Astrocyte (in vitro differentiated cells and primary cell): ENCODE measurements at regions not wholly inside any gene's neighbourhood (a gene's known extent, or its start where the extent isn't known, plus 50 kb on each side); places are given as distances from the start of the nearest gene placed in this dataset.

ENCODE experiments used
- DNase-seq: peaks from one replicate; pipeline ENCODE4 v3.0.0-alpha.2; 2010; ENCODE audit warnings: low read depth
- FAIRE-seq: peaks from 2 replicates; lab custom pipeline; 2011; peaks lifted over from hg19 to GRCh38; lab: Jason Lieb, UNC
- H2AFZ ChIP-seq: 2 replicates; pipeline ENCODE4 v1.6.0; 2012; ENCODE audit warnings: low read depth, low read length, inconsistent platforms
- H3K27ac ChIP-seq: 2 replicates; pipeline ENCODE4 v1.5.1; 2011; ENCODE audit warnings: low read depth, low read length, inconsistent platforms
- H3K27me3 ChIP-seq: 2 replicates; pipeline ENCODE4 v1.6.0; 2011; ENCODE audit warnings: low read length, inconsistent platforms; ENCODE audit not compliant: insufficient read depth
- H3K36me3 ChIP-seq: 2 replicates; pipeline ENCODE4 v1.5.1; 2011; ENCODE audit warnings: low read length, inconsistent platforms; ENCODE audit not compliant: insufficient read depth
- H3K4me1 ChIP-seq: 2 replicates; pipeline ENCODE4 v1.5.1; 2011; ENCODE audit warnings: low read length, inconsistent platforms; ENCODE audit not compliant: insufficient read depth
- H3K4me2 ChIP-seq: 2 replicates; pipeline ENCODE4 v1.6.0; 2012; ENCODE audit warnings: low read length, inconsistent platforms
- H3K4me3 ChIP-seq: 2 replicates; pipeline ENCODE4 v1.5.1; 2011; ENCODE audit warnings: low read depth, mild to moderate bottlenecking, low read length, inconsistent platforms; ENCODE audit not compliant: insufficient read depth
- H3K79me2 ChIP-seq: 2 replicates; pipeline ENCODE4 v1.6.0; 2012; ENCODE audit warnings: mild to moderate bottlenecking, low read length, inconsistent platforms; ENCODE audit not compliant: insufficient read depth
- H3K9ac ChIP-seq: 2 replicates; pipeline ENCODE4 v1.6.0; 2012; ENCODE audit warnings: mild to moderate bottlenecking, low read length, inconsistent platforms
- H3K9me3 ChIP-seq: 2 replicates; pipeline ENCODE4 v1.5.1; 2012; ENCODE audit warnings: low read depth, mild to moderate bottlenecking, low read length, inconsistent platforms; ENCODE audit not compliant: insufficient read depth
- H4K20me1 ChIP-seq: 2 replicates; pipeline ENCODE4 v1.6.0; 2012; ENCODE audit warnings: low read length, inconsistent platforms; ENCODE audit not compliant: insufficient read depth
- H3K27ac Mint-ChIP-seq: one replicate; pipeline ENCODE4 v1.8.0; 2021; ENCODE audit warnings: mild to moderate bottlenecking, mixed read lengths; ENCODE audit not compliant: unreplicated experiment
- H3K27me3 Mint-ChIP-seq: one replicate; pipeline ENCODE4 v1.8.0; 2021; ENCODE audit warnings: low read depth, mixed read lengths; ENCODE audit not compliant: unreplicated experiment
- H3K36me3 Mint-ChIP-seq: one replicate; pipeline ENCODE4 v1.8.0; 2021; ENCODE audit warnings: low read depth, mixed read lengths; ENCODE audit not compliant: unreplicated experiment
- H3K4me1 Mint-ChIP-seq: one replicate; pipeline ENCODE4 v1.8.0; 2021; ENCODE audit warnings: low read depth, mixed read lengths; ENCODE audit not compliant: unreplicated experiment
- H3K4me3 Mint-ChIP-seq: one replicate; pipeline ENCODE4 v1.8.0; 2021; ENCODE audit warnings: mild to moderate bottlenecking, moderate library complexity, mixed read lengths; ENCODE audit not compliant: unreplicated experiment
- H3K9me3 Mint-ChIP-seq: one replicate; pipeline ENCODE4 v1.8.0; 2021; ENCODE audit warnings: mild to moderate bottlenecking, mixed read lengths; ENCODE audit not compliant: unreplicated experiment
- CTCF ChIP-seq: IDR thresholded peaks from 2 replicates; pipeline ENCODE4 v1.5.1; 2011; ENCODE audit warnings: low read depth, mild to moderate bottlenecking, inconsistent platforms, low read length, moderate library complexity; ENCODE audit not compliant: insufficient read depth
- EZH2 ChIP-seq: IDR thresholded peaks from 2 replicates; pipeline ENCODE4 v1.6.1; 2012; ENCODE audit warnings: mild to moderate bottlenecking, low read length, inconsistent platforms; ENCODE audit not compliant: insufficient read depth

DNA sequence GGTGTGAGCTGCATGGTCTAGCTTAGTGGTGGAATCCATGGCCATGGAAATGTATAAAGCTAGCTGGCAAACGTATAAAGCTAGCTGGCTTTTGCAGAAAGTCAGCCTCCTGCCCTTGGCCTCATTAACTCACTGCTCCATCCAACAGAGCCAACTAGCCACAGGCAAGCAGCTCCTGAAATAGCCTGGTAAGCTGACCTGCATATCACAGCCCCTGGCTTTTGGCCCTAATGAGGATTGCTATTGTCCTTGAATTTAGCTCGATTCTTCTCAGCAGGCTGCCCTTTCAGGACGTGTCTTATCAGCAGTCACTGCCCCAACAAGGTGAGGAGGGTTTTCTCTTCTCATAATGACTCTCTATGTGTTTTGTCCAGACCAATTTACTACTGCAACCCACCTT is 446.8 kb downstream of the WDR72 start:
- no peak overlapping the region for H3K4me3 ChIP-seq
- H3K27ac ChIP-seq, result no peak overlapping the region
- no peak for FAIRE-seq
- H3K27ac Mint-ChIP-seq, result no peak overlapping the region
- H3K4me3 Mint-ChIP-seq, result no peak overlapping the region
- H3K4me1 ChIP-seq, result no peaks in the 10 kb centered on the region
- no peak overlapping the region for H3K9ac ChIP-seq
- no peak for DNase-seq
- H3K27me3 ChIP-seq, result no peaks in the 10 kb centered on the region
- peaks cover 5% of the 10 kb centered on the region for H3K4me1 Mint-ChIP-seq
- H3K36me3 ChIP-seq, result no peaks in the 10 kb centered on the region
- no peaks in the 10 kb centered on the region for H4K20me1 ChIP-seq
- H3K4me2 ChIP-seq, result no peak overlapping the region
- H3K36me3 Mint-ChIP-seq, result no peaks in the 10 kb centered on the region
- no peaks in the 10 kb centered on the region for H3K9me3 Mint-ChIP-seq
- no peak overlapping the region for H2AFZ ChIP-seq
- H3K9me3 ChIP-seq, result no peaks in the 10 kb centered on the region
- TF ChIP-seq CTCF (no peak), EZH2 (no peak)
- H3K27me3 Mint-ChIP-seq, result peaks cover 7% of the 10 kb centered on the region
- no peaks in the 10 kb centered on the region for H3K79me2 ChIP-seq

DNA sequence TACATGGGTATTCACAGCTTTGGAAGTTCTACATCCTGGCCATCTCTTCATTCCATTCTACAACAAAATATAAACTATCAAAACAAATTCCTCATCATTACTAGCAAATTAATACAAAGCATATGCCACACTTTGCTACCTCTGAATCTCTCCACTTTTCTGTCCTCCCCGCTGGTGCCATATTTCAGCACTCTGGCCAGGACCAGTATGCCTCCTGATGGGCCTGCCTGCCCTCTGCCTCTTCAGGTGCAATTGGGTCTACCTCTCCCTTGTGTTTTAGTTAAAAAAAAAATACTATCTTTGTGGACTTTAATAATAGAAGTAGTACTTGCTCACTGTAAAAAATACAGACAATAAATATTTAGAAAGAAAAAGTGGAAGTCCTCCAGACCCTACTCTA is 448.8 kb downstream of the WDR72 start:
- peaks cover 7% of the 10 kb centered on the region for H3K27me3 Mint-ChIP-seq
- no peak overlapping the region for H3K27ac Mint-ChIP-seq

More for the DNA sequence above, 448.8 kb downstream of the WDR72 start:
- no peaks in the 10 kb centered on the region for H3K9me3 ChIP-seq
- no peaks in the 10 kb centered on the region for H3K36me3 ChIP-seq
- Mint-ChIP-seq H3K4me1 (peaks cover 5% of the 10 kb centered on the region), H3K36me3 (no peaks in the 10 kb centered on the region), H3K4me3 (no peak overlapping the region), H3K9me3 (no peaks in the 10 kb centered on the region)
- FAIRE-seq (no peak), DNase-seq (no peak)
- H3K79me2 ChIP-seq, result no peaks in the 10 kb centered on the region
- no peak overlapping the region for H3K4me2 ChIP-seq
- TF ChIP-seq EZH2 (no peak), CTCF (no peak)
- H3K27ac ChIP-seq, result no peak overlapping the region
- no peaks in the 10 kb centered on the region for H3K4me1 ChIP-seq
- H3K27me3 ChIP-seq, result no peaks in the 10 kb centered on the region
- H4K20me1 ChIP-seq, result no peaks in the 10 kb centered on the region
- H3K9ac ChIP-seq, result no peak overlapping the region
- H3K4me3 ChIP-seq, result no peak overlapping the region
- no peak overlapping the region for H2AFZ ChIP-seq
